Activated CD4-positive, alpha-beta T cell treated with anti-CD3 and anti-CD28 coated beads, Interleukin-2, Interleukin-6, amounts not matched to agents 100 ng/mL and 50 ng/mL, durations not matched to agents 16 hours and 8 hours (primary cell): ENCODE measurements at regions not wholly inside any gene's neighbourhood (a gene's known extent, or its start where the extent isn't known, plus 50 kb on each side); places are given as distances from the start of the nearest gene placed in this dataset.

Source experiments
- DNase-seq: peaks from one replicate; pipeline ENCODE4 v3.0.0-alpha.2; 2020

DNA sequence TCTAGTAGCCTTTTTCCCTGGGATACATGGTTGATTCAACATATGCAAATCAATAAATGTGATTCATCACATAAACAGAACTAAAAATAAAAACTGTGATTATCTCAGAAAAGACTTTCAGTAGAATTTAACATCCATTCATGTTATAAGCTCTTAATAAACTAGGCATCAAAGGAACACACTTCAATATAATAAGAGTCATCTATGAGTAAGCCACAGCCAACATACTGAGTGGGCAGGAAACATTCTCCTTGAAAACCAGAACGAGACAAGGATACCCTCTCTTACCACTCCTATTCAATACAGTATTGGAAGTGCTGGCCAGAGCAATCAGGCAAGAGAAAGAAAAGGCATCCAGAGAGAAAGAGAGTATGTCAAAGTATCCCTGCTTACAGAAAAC lies 239.9 kb downstream of the ATPSCKMT start:
- DNase-seq = no peak

DNA sequence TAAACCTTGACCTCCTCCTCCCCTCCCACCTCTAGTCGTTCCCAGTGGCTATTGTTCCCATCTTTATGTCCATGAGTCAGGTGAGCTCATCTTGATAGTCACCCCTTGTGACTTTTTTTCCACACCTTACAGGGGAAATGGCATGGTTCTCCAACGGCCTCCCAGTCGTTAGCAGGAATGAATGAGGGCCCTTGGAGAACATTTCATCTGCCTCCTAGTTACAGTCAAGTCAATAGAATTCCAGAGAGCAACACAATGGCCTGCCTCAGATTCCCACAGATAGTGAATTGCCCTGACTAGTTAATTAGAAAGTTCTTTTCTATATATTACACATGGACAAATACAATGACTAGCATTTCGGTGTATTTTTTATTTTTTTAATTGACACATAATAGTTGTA lies 262.6 kb downstream of the ATPSCKMT start:
- no peak for DNase-seq

DNA sequence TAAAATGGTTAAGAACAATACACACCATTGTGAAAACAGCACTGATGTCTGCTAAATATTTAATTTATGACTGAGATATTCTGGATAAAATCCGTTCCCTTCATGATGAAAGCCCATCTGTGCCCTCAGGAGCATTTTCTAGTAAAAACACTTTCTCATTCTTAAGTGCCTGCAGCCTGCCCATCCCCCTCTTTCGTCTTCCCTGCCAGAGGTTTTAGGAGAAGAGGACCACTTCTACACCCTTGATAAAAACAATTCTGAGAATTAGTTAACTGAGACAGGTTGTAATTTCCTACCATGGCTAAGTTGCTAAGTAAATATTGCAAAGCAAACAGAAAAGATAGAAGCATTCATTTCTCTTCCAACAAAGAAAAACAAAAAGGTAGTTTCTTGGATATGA lies 272.6 kb downstream of the ATPSCKMT start:
- no peak for DNase-seq

GRCh38 chr5:9976621-9977020 lies 273.1 kb downstream of the ATPSCKMT start:
- no peak for DNase-seq

- DNase-seq = no peak
These were observed 277.6 kb downstream of the ATPSCKMT start for GRCh38 chr5:9972059-9972458.

GRCh38 chr5:9971301-9971700 lies 278.4 kb downstream of the ATPSCKMT start:
- no peak for DNase-seq

- no peak for DNase-seq
These were observed 290.8 kb downstream of the ATPSCKMT start for GRCh38 chr5:9958914-9959313.

DNA sequence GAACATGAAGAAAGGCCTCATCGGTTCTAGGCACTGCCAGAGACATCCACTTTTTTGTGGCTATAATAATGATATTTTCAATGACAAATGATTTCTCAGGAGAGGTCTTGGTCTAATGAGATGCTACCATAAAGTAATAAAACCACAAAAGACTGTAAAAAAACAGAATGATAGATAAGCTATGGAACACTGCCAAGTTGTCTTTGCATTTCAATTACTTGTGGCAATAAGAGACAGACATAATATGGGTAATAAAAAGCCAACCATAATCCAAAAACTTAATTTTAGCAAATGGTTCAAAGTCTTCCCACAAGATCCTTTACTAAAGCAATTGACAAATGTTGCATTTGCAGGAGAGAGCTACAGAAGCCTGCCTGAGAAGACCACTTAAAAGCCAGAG lies 292.5 kb downstream of the ATPSCKMT start:
- no peak for DNase-seq

DNA sequence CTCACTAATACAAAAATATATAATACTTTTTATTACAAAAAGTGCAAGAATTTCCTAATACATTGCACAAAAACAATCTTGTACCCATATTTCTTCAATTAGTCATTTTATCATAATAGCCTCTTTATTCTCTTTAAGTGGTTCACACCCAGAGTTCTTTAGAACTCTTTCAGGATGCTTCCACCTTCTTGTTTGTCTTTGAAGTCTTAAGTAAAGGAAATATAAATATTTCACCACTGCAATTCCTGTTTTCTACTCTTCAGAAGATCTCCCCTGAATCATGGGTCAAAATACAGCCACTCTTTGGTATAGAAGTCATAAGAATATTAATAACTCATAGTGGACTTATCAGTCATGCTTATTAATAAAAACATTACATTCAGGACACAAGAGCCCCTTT lies 293.0 kb downstream of the ATPSCKMT start:
- no peak for DNase-seq

DNA sequence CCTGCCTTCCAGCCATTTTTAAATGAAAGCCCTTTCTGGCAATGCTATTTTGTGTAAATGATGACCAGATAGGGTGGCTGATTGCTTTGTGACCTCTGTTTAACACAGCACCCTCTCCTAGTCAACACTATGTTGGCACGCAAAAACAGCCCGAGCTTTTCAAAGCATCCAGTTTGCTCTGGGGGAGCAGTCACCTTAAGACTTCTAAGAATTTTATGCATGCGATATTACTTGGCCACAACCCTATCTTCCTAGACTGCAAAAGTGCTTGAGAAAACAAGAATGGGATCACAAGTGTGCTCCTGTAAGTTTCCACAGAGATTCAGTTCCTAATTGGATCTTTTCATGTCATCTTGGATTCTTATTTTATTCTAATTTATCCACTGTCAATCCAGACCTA lies 294.1 kb downstream of the ATPSCKMT start:
- no peak for DNase-seq

DNA sequence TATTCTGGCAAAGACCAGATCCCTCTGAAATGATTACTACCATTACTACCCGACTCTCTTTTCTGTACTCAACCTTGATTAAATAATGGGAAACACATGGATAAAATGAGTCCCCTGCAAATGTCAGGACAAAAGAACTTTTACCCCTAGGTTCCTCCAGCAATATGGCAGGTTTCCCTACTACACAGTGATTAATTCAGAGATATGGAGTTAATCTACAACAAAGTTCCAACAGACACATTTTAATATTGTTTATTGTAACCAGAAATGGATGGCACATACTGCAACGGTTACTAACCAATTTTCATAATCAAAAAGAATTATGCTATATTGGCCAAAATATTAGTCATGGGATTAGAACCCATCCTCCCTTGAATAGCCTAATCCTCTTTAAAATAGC lies 294.8 kb downstream of the ATPSCKMT start:
- no peak for DNase-seq

GRCh38 chr5:9953691-9954090 lies 296.0 kb downstream of the ATPSCKMT start:
- no peak for DNase-seq

- DNase-seq = no peak
These were observed 297.7 kb downstream of the ATPSCKMT start for GRCh38 chr5:9951865-9952516.

DNA sequence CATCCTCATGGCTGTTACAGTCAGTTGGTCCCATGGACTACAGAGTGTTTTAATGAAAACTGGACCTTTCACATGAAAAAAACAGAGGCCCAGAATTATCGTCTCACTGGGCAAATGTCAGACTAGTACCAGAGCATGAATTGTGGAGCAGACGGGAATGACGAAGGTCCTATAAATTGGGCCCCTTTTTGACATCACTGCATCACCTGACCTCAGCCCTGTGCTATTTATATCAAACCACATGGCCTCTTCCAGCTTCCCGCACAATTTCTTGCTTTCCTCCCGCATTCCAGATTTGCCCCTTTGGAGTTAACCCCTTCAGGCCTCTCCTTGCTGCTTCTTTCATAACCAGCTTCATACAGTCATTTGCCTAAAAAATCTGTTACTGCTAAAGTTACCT lies 301.7 kb downstream of the ATPSCKMT start:
- no peak for DNase-seq

- DNase-seq = no peak
These were observed 302.4 kb downstream of the ATPSCKMT start for GRCh38 chr5:9947225-9947714.

DNA sequence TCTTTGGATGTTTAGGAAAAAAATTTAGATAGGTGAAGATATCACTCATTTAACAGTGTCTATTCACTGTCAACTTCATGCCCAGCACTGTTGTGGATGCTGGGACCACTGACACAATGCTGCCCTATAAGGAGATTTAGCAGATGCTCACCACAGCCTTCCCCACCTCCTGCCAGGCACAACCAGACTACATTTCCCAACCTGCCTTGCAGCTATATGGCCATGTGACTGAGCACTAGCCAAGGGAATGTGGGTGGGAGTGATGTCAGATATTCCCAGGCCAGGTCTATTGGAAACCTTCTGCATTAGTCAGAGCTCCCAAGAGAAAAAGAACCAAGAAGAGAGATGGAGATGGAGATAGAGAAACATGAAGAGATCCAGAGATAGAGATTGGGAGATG lies 302.6 kb upstream of the TAS2R1 start:
- DNase-seq = no peak

DNA sequence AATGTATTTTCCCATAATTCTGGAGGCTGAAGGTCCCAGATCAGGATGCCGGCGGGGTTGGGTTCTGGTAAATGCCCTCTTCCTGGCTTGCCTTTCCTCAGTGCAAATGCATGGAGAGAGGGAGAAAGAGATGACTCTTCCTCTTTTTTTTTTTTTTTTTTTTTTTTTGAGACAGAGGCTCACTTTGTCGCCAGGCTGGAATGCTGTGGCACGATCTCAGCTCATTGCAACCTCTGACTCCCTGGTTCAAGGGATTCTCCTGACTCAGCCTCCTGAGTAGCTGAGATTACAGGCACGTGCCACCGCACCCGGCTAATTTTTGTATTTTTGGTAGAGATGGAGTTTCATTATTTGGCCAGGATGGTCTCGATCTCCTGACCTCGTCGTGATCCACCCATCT lies 300.0 kb upstream of the TAS2R1 start:
- no peak for DNase-seq

DNA sequence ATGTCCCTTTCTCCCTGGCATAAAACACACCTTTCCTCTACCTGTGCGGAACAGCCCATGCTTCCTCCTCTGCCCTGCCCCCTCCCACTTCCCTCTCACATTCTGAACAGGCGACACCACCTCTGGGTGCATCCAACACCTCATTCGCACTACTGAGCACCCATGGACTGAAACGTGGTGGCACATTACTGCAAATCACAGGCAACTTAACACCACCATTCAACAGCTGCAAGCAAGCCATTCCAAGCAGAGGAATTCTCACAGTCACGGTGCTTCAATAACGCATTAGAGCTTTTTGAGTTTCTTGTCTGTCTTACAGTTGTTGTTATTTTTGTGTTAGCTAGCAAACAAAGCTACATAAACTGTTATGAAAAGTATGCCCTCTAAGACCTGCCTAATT lies 298.2 kb upstream of the TAS2R1 start:
- DNase-seq = no peak

- no peak for DNase-seq
These were observed 297.4 kb upstream of the TAS2R1 start for GRCh38 chr5:9927521-9927997.

DNA sequence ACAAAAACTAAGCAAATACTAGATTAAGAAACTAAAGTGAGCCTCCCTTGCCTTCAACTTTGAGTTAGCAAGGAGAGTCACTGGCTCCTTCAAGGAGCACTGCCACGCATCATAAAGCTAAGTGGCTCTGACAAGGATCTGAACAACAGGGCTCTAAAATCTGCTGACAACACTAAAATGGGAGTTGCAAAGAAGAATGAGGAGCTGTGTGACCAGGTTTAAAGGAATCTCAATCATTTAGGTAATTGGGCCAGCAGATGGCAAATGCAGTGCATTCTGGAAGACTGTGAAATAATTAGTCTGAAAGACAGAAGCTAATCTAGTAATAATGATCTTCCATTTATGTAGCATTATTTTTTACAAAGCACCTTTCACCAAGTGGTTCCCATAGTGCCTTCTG lies 297.0 kb upstream of the TAS2R1 start:
- DNase-seq = no peak

GRCh38 chr5:9924614-9925013 lies 294.5 kb upstream of the TAS2R1 start:
- peak; percentile 43 for DNase-seq

DNA sequence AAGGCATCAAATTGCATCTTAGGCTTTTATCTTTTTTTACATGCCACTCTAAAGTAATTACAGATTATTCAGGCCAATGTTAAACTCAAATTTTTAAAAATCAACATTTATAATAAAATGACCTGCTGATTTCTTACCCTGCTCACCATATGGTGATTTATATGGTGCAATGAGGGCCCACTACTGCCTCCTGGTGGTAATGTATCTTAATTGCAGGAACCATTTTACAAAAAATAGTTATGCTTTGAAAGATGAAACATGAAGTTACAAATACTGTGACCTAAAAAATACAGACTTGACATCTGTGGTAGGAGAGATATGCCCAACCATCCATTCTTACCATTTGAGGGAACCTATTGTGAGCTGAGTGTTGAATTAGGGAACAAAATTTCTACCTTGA lies 292.6 kb upstream of the TAS2R1 start:
- no peak for DNase-seq

- DNase-seq = no peak
These were observed 290.5 kb upstream of the TAS2R1 start for GRCh38 chr5:9920697-9921096.

DNA sequence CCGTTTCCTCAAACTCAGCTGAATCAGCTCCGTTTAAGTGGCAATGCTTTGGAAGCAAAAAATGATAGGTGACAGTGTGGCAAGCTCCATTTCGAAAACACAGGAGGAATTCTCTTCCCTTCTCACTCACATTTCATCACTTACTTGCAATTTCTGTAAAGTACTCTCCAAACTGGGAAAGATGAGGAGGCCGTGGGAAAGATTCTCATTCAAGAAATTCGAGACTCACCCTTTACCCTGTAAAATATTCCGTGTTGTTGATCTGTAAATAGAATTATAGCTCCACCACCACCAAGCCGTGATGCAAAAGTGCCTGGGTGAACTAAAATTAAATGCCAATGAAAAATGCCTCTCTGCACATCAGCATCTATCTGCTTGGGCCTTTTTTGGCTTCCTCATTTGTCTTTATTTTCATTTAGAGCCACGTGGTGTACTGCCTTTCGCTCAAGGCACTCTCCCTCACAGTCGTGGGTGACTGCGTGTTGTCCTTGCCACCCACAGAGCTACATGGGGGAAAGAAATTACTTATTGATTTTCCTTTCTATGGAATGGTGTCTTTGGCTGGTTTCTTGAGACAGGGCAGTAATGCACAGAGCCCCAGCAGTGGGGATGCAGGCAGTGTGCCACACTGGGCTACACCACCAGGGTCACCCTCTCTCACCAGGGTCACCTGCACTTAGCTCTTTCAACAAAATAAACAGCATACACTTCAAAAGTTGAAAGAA lies 289.3 kb upstream of the TAS2R1 start:
- DNase-seq = no peak

- DNase-seq = no peak
These were observed 275.5 kb upstream of the TAS2R1 start for GRCh38 chr5:9905661-9906060.
